Body of pancreas (tissue), 4 donors: ENCODE measurements at regions not wholly inside any gene's neighbourhood (a gene's known extent, or its start where the extent isn't known, plus 50 kb on each side); places are given as distances from the start of the nearest gene placed in this dataset.

Experiments used
- CTCF ChIP-seq, 7 experiments: fragments of 450-650 bp in 4 of 7; fragments of 200-600 bp in 3 of 7; sonication (generic) in 3 of 7; IDR thresholded peaks; one replicate each; pipeline ENCODE4 v1.5.1; 2016 to 2019; ENCODE audit warnings: antibody characterized with exemption in 7 of 7
- POLR2A ChIP-seq, 3 donors: fragments of 450-650 bp; IDR thresholded peaks; one replicate each; pipeline ENCODE4 v1.6.1; 2016; ENCODE audit warnings: antibody characterized with exemption in 3 of 3, mild to moderate bottlenecking in 2 of 3

- TF ChIP-seq CTCF (IDR thresholded peaks at IDR 0.05) (no peak), POLR2A (IDR thresholded peaks at IDR 0.05) (no peak)
Observed at GRCh38 chr1:209057083-209057482, 526.4 kb upstream of the CAMK1G start.
